A549 (cell line): ENCODE measurements at regions not wholly inside any gene's neighbourhood (a gene's known extent, or its start where the extent isn't known, plus 50 kb on each side); places are given as distances from the start of the nearest gene placed in this dataset.

Experiments
- ATAC-seq, 2 experiments: fragments of 200-7000 bp in 1 of 2; fragments of >200 bp in 1 of 2; cut with Nextera tagmentation in 1 of 2; cut with Tn5 transposase in 1 of 2; 3 replicates each; pipeline versions ENCODE4 v1.8.0 to v1.9.1; 2018 to 2020; ENCODE audit warnings: mild to moderate bottlenecking in 1 of 2, moderate library complexity in 1 of 2
- CTCF ChIA-PET: fragments of 300-600 bp; sonication (Branson Sonifier 250); formaldehyde crosslinking; extraction: SDS; loops from one replicate; lab custom pipeline; 2021; ENCODE audit warnings: antibody characterized with exemption, inconsistent platforms; lab: Yijun Ruan, JAX
- POLR2A ChIA-PET: fragments of 350-600 bp; formaldehyde crosslinking; extraction: SDS; loops from one replicate; lab custom pipeline; 2021; ENCODE audit warnings: antibody characterized with exemption, inconsistent platforms; lab: Yijun Ruan, JAX
- DNase-seq, 2 experiments: peaks; one replicate each; pipeline versions ENCODE4 v3.0.0 to v3.0.0-alpha.2; 2011 to 2016; ENCODE audit warnings: low read depth in 1 of 2, low spot score in 1 of 2
- FAIRE-seq: peaks from 2 replicates; lab custom pipeline; 2011; peaks lifted over from hg19 to GRCh38; lab: Jason Lieb, UNC
- H3K27ac ChIP-seq, 2 experiments: fragments of >200 bp; sonication (Bioruptor Twin); formaldehyde crosslinking; 3 replicates each; pipeline ENCODE4 v1.5.1; 2016 to 2017
- H3K4me1 ChIP-seq: fragments of >200 bp; sonication (Bioruptor Twin); formaldehyde crosslinking; 3 replicates; pipeline ENCODE4 v1.6.1; 2016
- H3K4me2 ChIP-seq: fragments of >200 bp; sonication (Bioruptor Twin); formaldehyde crosslinking; 3 replicates; pipeline ENCODE4 v1.6.1; 2016
- H3K4me3 ChIP-seq: fragments of >200 bp; sonication (Bioruptor Twin); formaldehyde crosslinking; 3 replicates; pipeline ENCODE4 v1.5.1; 2016
- H3K9me3 ChIP-seq: fragments of >200 bp; sonication (Bioruptor Twin); formaldehyde crosslinking; 3 replicates; pipeline ENCODE4 v1.6.1; 2016
- CEBPB ChIP-seq, 2 experiments: fragments of >200 bp in 1 of 2; sonication (Bioruptor Twin) in 1 of 2; formaldehyde crosslinking in 1 of 2; IDR thresholded peaks; 2 replicates each; pipeline ENCODE4 v1.6.1; 2012 to 2016
- CHD4 ChIP-seq: fragments of 200-600 bp; sonication (generic); IDR thresholded peaks from 2 replicates; pipeline ENCODE4 v1.6.1; 2016; ENCODE audit warnings: antibody characterized with exemption, mild to moderate bottlenecking, borderline replicate concordance
- EHF ChIP-seq: fragments of 250-450 bp; sonication (Bioruptor Pico); IDR thresholded peaks from 2 replicates; pipeline ENCODE4 v1.5.0; 2020; ENCODE audit warnings: mild to moderate bottlenecking
- EP300 ChIP-seq, 2 experiments: fragments of >200 bp; sonication (Bioruptor Twin); formaldehyde crosslinking; IDR thresholded peaks; 2 replicates in 1 of 2; 3 replicates in 1 of 2; pipeline ENCODE4 v1.6.1; 2016 to 2017
- ESRRA ChIP-seq: fragments of 150-350 bp; IDR thresholded peaks from 2 replicates; pipeline ENCODE4 v1.6.1; 2014; ENCODE audit warnings: mild to moderate bottlenecking, low read length, borderline replicate concordance
- HOXA7 ChIP-seq: fragments of 250-450 bp; sonication (Bioruptor Pico); IDR thresholded peaks from 2 replicates; pipeline ENCODE4 v1.5.0; 2020; ENCODE audit warnings: mild to moderate bottlenecking, moderate library complexity
- HOXB13 ChIP-seq: fragments of 250-450 bp; sonication (Bioruptor Pico); IDR thresholded peaks from 2 replicates; pipeline ENCODE4 v1.5.0; 2020; ENCODE audit warnings: low read depth, mild to moderate bottlenecking, moderate library complexity
- KDM5A ChIP-seq: fragments of 200-600 bp; sonication (generic); IDR thresholded peaks from 2 replicates; pipeline ENCODE4 v1.6.1; 2016; ENCODE audit warnings: antibody characterized with exemption, mild to moderate bottlenecking
- MAFK ChIP-seq: fragments of 450-650 bp; IDR thresholded peaks from 2 replicates; pipeline ENCODE4 v1.6.1; 2014; ENCODE audit not compliant: partially characterized antibody
- NR3C1 ChIP-seq: fragments of >200 bp; sonication (Bioruptor Twin); formaldehyde crosslinking; IDR thresholded peaks from 3 replicates; pipeline ENCODE4 v1.6.1; 2017
- RAD21 ChIP-seq, 2 experiments: fragments of >200 bp in 1 of 2; sonication (Bioruptor Twin) in 1 of 2; formaldehyde crosslinking in 1 of 2; IDR thresholded peaks in 1 of 2; conservative IDR thresholded peaks in 1 of 2; 2 replicates in 1 of 2; 3 replicates in 1 of 2; pipeline ENCODE4 v1.6.1; 2012 to 2018; ENCODE audit warnings: inconsistent platforms in 1 of 2
- RARB ChIP-seq: fragments of 250-450 bp; sonication (Bioruptor Pico); IDR thresholded peaks from 2 replicates; pipeline ENCODE4 v1.8.0; 2021; ENCODE audit warnings: mild to moderate bottlenecking, moderate library complexity
- RNF2 ChIP-seq: fragments of 200-600 bp; sonication (generic); IDR thresholded peaks from 2 replicates; pipeline ENCODE4 v1.6.1; 2016; ENCODE audit warnings: low read depth, mild to moderate bottlenecking, antibody characterized with exemption, moderate library complexity, borderline replicate concordance
- SMC3 ChIP-seq: fragments of >200 bp; sonication (Bioruptor Twin); formaldehyde crosslinking; IDR thresholded peaks from 3 replicates; pipeline ENCODE4 v1.6.1; 2018; ENCODE audit warnings: inconsistent platforms
- ZC3H11A ChIP-seq: fragments of 450-650 bp; IDR thresholded peaks from 2 replicates; pipeline ENCODE4 v1.6.1; 2014; ENCODE audit warnings: antibody characterized with exemption, mild to moderate bottlenecking
- ZNF302 ChIP-seq: fragments of 250-450 bp; sonication (Bioruptor Pico); IDR thresholded peaks from 2 replicates; pipeline ENCODE4 v1.9.0; 2021; ENCODE audit warnings: inconsistent platforms, mild to moderate bottlenecking, moderate library complexity
- ZSCAN20 ChIP-seq: fragments of 250-450 bp; sonication (Bioruptor Pico); IDR thresholded peaks from 2 replicates; pipeline ENCODE4 v1.8.0; 2022; ENCODE audit warnings: mild to moderate bottlenecking, moderate library complexity
- WGBS: methylation state at CpG from one replicate; pipeline ENCODE4 v1.1.6; 2017; ENCODE audit errors: missing lambda C conversion rate; 5-methylcytosine and 5-hydroxymethylcytosine counted together
- TF ChIP-seq, protein P1 (sequence below): IDR thresholded peaks from 2 replicates; pipeline ENCODE4 v1.6.1; 2012
- TF ChIP-seq, protein P2 (sequence below): fragments of 450-650 bp; IDR thresholded peaks from 2 replicates; pipeline ENCODE4 v1.6.1; 2014; ENCODE audit warnings: antibody characterized with exemption

DNA sequence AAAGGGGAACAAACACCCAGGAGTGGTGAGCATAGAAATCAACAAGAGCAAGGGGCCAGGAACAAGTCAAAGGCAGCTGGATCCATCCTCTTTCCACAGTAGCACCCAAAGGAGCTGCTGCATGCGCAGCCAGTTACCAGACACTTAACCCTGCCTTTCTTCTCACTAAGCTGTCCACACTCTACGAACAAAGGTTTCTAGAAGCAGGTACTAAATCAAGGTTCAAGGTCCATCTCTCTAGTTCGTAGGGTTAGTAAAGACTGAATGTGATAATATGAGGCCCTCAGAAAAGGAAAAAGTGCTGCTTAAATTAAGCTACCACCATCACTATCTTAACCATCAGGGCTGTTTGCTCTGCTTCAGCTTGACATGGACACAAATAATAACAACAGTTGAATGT, 121.2 kb upstream of the NIPBL start:
- Histone ChIP-seq H3K4me3 (no peak overlapping the region), H3K4me2 (no peak overlapping the region), H3K4me1 (no peaks in the 10 kb centered on the region), H3K27ac (no peak overlapping the region), H3K9me3 (no peaks in the 10 kb centered on the region)
- CTCF ChIA-PET: interaction anchor here (2.4 kb wide), 1 partner anchor 11 kb away, joined by 14 read pairs; no protein-coding TSS in a partner anchor
- POLR2A ChIA-PET: no interaction called here
- 30% methylated on average over 3 of the region's 3 CpGs for WGBS
- TF ChIP-seq RARB (CRISPR knock-in tag) (no peak), ZSCAN20 (CRISPR knock-in tag) (no peak), CEBPB (IDR thresholded peaks at IDR 0.05) (no peak)
- ATAC-seq (no peak), FAIRE-seq (no peak), DNase-seq (no peak)

DNA sequence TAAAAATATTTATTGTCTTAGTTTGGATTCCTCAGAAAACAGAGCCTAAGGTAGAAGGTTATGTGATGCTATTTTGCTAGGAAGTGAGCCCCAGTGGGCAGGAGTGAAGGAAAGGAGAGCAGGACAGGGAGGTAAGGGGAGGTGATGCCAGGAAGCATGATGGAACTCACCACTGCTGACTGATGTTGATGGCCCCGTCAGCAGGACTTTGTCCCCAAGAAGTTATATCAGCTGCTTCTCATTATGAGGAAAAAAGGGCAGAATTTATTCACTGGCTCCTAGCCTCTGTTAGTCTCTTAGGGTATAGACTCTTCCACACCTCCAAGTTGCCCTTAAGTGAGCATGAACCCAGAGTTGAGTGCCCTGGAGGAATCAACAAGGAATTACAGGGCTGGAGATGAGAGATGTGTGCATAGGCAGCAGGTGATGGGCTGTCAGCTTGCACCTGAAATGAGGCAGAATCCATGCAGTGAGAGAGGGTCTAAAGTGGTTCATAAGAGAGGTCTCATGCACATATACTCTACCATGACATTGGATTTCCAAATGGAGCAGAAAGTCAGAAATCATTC, 120.6 kb upstream of the NIPBL start:
- TF ChIP-seq EP300 (IDR thresholded peaks at IDR 0.05): no peak
- no peak for TF ChIP-seq HOXB13 (CRISPR knock-in tag)
- TF ChIP-seq EHF (CRISPR knock-in tag): no peak
- TF ChIP-seq, protein P1, sequence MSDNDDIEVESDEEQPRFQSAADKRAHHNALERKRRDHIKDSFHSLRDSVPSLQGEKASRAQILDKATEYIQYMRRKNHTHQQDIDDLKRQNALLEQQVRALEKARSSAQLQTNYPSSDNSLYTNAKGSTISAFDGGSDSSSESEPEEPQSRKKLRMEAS: no peak
- TF ChIP-seq RAD21 (conservative IDR thresholded peaks at IDR 0.05 in 1 of 2, IDR thresholded peaks at IDR 0.05 in 1 of 2): no peak
- no peak for TF ChIP-seq CHD4
- Histone ChIP-seq H3K4me1 (no peaks in the 10 kb centered on the region), H3K27ac (no peak overlapping the region), H3K4me2 (no peak overlapping the region), H3K9me3 (no peaks in the 10 kb centered on the region), H3K4me3 (no peak overlapping the region)
- no peak for DNase-seq
- WGBS: 4% methylated on average over 1 of the region's 1 CpG
- no peak for FAIRE-seq
- ATAC-seq: peak; percentile 39 to 54; a peak in 4 of 6 replicates
- ChIA-PET CTCF (interaction anchor here (0.6 kb wide), 1 partner anchor 15 kb away, joined by 3 read pairs; no protein-coding TSS in a partner anchor), POLR2A (no interaction called here)

DNA sequence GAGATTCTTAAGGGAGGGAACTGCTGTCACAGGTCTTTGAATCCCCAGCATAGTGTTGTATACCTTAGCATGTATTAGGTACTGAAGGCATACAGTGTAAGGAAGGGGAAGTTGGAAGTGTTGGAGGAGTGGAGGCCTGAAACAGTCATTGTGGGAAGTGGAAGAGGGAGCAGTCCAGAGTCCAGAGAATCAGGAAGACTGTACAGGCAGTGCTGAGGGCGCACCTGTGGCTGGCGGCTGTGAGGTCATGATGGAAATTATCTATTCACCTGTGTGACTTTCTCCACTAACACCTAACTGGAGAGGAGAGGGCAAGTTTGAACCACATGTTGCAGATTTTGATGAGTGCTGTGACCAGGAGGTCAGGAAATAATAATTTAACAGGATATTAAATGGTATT, 119.7 kb upstream of the NIPBL start:
- no peak overlapping the region for H3K4me3 ChIP-seq
- ChIA-PET POLR2A (no interaction called here), CTCF (no interaction called here)
- H3K27ac ChIP-seq: no peak overlapping the region
- 29% methylated on average over 2 of the region's 2 CpGs for WGBS
- H3K4me1 ChIP-seq: no peaks in the 10 kb centered on the region
- DNase-seq: no peak
- FAIRE-seq: no peak
- no peak overlapping the region for H3K4me2 ChIP-seq
- no peaks in the 10 kb centered on the region for H3K9me3 ChIP-seq
- TF ChIP-seq ESRRA (no peak), RARB (CRISPR knock-in tag) (no peak), EP300 (IDR thresholded peaks at IDR 0.05) (no peak), KDM5A (no peak), RAD21 (conservative IDR thresholded peaks at IDR 0.05 in 1 of 2, IDR thresholded peaks at IDR 0.05 in 1 of 2) (no peak), ZC3H11A (no peak), SMC3 (no peak), NR3C1 (no peak), HOXA7 (CRISPR knock-in tag) (no peak), RNF2 (no peak)
- TF ChIP-seq, protein P2, sequence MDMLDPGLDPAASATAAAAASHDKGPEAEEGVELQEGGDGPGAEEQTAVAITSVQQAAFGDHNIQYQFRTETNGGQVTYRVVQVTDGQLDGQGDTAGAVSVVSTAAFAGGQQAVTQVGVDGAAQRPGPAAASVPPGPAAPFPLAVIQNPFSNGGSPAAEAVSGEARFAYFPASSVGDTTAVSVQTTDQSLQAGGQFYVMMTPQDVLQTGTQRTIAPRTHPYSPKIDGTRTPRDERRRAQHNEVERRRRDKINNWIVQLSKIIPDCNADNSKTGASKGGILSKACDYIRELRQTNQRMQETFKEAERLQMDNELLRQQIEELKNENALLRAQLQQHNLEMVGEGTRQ: no peak
- TF ChIP-seq, all 56 proteins: peak for 0
- ATAC-seq: no peak

DNA sequence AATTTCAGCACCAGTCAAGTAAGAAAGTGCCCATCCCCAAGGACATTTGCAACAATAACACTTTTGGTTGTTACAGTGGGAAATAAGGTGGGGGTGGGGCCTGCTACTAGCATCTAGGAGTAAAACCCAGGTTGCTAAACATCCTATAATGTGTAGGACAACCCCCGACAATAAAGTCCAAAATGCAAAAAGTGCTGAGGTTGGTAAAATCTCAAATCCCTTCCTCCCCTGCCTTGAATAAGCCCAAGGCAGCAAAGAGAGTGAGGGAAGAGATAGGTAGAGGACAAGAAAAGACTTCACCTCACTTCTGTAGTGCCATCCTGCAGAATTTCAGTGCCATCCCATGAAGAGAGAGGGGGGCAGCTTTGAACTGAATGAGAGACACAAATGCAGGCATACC, 117.5 kb upstream of the NIPBL start:
- FAIRE-seq (no peak), ATAC-seq (no peak), DNase-seq (no peak)
- ChIA-PET CTCF (no interaction called here), POLR2A (no interaction called here)
- Histone ChIP-seq H3K4me1 (no peaks in the 10 kb centered on the region), H3K9me3 (no peaks in the 10 kb centered on the region), H3K4me2 (no peak overlapping the region), H3K4me3 (no peak overlapping the region), H3K27ac (no peak overlapping the region)
- TF ChIP-seq ZNF302 (CRISPR knock-in tag) (no peak), MAFK (peak; percentile 82)
- 50% methylated on average over 1 of the region's 1 CpG for WGBS
